GM19023 (cell line): ENCODE measurements at regions not wholly inside any gene's neighbourhood (a gene's known extent, or its start where the extent isn't known, plus 50 kb on each side); places are given as distances from the start of the nearest gene placed in this dataset.

Experiments used
- ATAC-seq: cut with Tn5 transposase; IDR thresholded peaks from one replicate; pipeline ENCODE4 v1.9.1; 2021; ENCODE audit warnings: mild to moderate bottlenecking, moderate library complexity; ENCODE audit not compliant: unreplicated experiment

- ATAC-seq, result peak; percentile 62
Measured at GRCh38 chr7:140242057-140243031, 65.6 kb upstream of the KDM7A start.

GRCh38 chr7:140239653-140239935, 62.8 kb upstream of the KDM7A start:
- no peak for ATAC-seq

- no peak for ATAC-seq
Measured at GRCh38 chr7:140238778-140239652, 62.2 kb upstream of the KDM7A start.

GRCh38 chr7:140237390-140237789, 60.6 kb upstream of the KDM7A start:
- no peak for ATAC-seq

GRCh38 chr7:140236626-140237025, 59.8 kb upstream of the KDM7A start:
- no peak for ATAC-seq

GRCh38 chr7:140235114-140235513, 58.3 kb upstream of the KDM7A start:
- no peak for ATAC-seq

- ATAC-seq, result no peak
Measured at GRCh38 chr7:140232957-140233917, 56.5 kb upstream of the KDM7A start.

GRCh38 chr7:140231771-140232491, 55.1 kb upstream of the KDM7A start:
- ATAC-seq, result no peak

- ATAC-seq, result no peak
Measured at GRCh38 chr7:140230861-140231770, 54.3 kb upstream of the KDM7A start.

GRCh38 chr7:140230516-140230860, 53.7 kb upstream of the KDM7A start:
- no peak for ATAC-seq

GRCh38 chr7:140229591-140230515, 53.1 kb upstream of the KDM7A start:
- no peak for ATAC-seq

- ATAC-seq, result no peak
Measured at GRCh38 chr7:140229101-140229525, 52.3 kb upstream of the KDM7A start.
